Left ventricle myocardium inferior (tissue), 1 donor: ENCODE measurements at regions not wholly inside any gene's neighbourhood (a gene's known extent, or its start where the extent isn't known, plus 50 kb on each side); places are given as distances from the start of the nearest gene placed in this dataset.
A peak's percentile ranks its signal among the peaks of the same experiment; 100 is the strongest.

Source experiments
- DNase-seq: peaks from one replicate; pipeline ENCODE4 v3.0.0-alpha.2; 2020
- H3K27ac ChIP-seq: fragments of 200-600 bp; replicated peaks from 2 replicates; pipeline ENCODE4 v1.8.0; 2021
- H3K27me3 ChIP-seq: fragments of 200-600 bp; 2 replicates; pipeline ENCODE4 v1.8.0; 2021; ENCODE audit warnings: low read depth
- H3K36me3 ChIP-seq: fragments of 200-600 bp; 2 replicates; pipeline ENCODE4 v1.8.0; 2021
- H3K4me1 ChIP-seq: fragments of 200-600 bp; 2 replicates; pipeline ENCODE4 v1.8.0; 2021
- H3K4me3 ChIP-seq: fragments of 200-600 bp; 2 replicates; pipeline ENCODE4 v1.8.0; 2021; ENCODE audit warnings: mild to moderate bottlenecking, moderate library complexity
- H3K9me3 ChIP-seq: fragments of 200-600 bp; replicated peaks from 2 replicates; pipeline ENCODE4 v1.8.0; 2021
- CTCF ChIP-seq: fragments of 200-600 bp; IDR thresholded peaks from 2 replicates; pipeline ENCODE4 v1.8.0; 2021; ENCODE audit warnings: antibody characterized with exemption, mild to moderate bottlenecking, borderline replicate concordance
- intact Hi-C: fragments of 100-400 bp; cut with micrococcal nuclease; formaldehyde crosslinking; loops from one replicate; pipeline ENCODE4 v1.11.0; 2022
- donor health status: DM: no; HTN: yes; CAD: no; lungs with severe emphysema.

DNA sequence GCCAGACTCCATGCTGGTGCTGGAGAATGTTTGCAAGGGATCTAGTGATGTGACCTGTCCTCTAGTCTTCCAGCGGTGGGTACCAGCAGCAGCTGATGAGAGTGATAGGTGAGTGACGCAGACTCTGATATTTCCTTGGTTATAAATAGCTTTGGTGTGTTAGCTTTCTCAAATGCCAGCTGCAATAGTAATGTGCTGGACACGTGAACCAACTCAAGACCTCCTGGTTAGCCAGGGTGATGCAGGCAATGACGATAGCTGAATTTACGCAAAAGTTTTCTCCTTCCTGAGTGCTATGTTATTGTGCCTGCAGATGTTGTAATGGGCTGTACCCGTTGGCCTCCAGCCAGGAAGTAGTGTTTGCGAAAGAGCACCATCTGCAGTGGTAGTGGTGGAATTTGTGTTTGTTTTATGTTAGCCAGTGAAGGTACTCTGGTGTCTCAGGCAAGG lies 129.5 kb downstream of the CYSLTR2 start:
- intact Hi-C loops: no loop called here
- peak overlapping the region; percentile 62 for H3K27ac ChIP-seq
- no peak overlapping the region for H3K4me3 ChIP-seq
- no peak for TF ChIP-seq CTCF
- peak; percentile 73 for DNase-seq
- peaks cover 19% of the 10 kb centered on the region for H3K4me1 ChIP-seq
- peaks cover 31% of the 10 kb centered on the region for H3K9me3 ChIP-seq
- no peaks in the 10 kb centered on the region for H3K36me3 ChIP-seq
- H3K27me3 ChIP-seq: no peaks in the 10 kb centered on the region

- peak overlapping the region; percentile 62 for H3K27ac ChIP-seq
- H3K27me3 ChIP-seq: no peaks in the 10 kb centered on the region
- intact Hi-C loops: no loop called here
Observed at GRCh38 chr13:48783695-48784230, 130.0 kb downstream of the CYSLTR2 start.

GRCh38 chr13:48784916-48785548 lies 131.3 kb downstream of the CYSLTR2 start:
- no peak for TF ChIP-seq CTCF
- Histone ChIP-seq H3K4me3 (no peak overlapping the region), H3K4me1 (peaks cover 15% of the 10 kb centered on the region), H3K36me3 (no peaks in the 10 kb centered on the region), H3K27me3 (no peaks in the 10 kb centered on the region), H3K27ac (no peak overlapping the region), H3K9me3 (peaks cover 24% of the 10 kb centered on the region)
- intact Hi-C loops: no loop called here
- no peak for DNase-seq

More at GRCh38 chr13:48783695-48784230, 130.0 kb downstream of the CYSLTR2 start:
- DNase-seq: no peak
- H3K4me1 ChIP-seq: peaks cover 15% of the 10 kb centered on the region
- H3K4me3 ChIP-seq: no peak overlapping the region
- peaks cover 31% of the 10 kb centered on the region for H3K9me3 ChIP-seq
- H3K36me3 ChIP-seq: no peaks in the 10 kb centered on the region
- TF ChIP-seq CTCF: no peak

- no peaks in the 10 kb centered on the region for H3K9me3 ChIP-seq
- H3K27ac ChIP-seq: no peak overlapping the region
- no peak overlapping the region for H3K4me3 ChIP-seq
- no peak for TF ChIP-seq CTCF
- no peak for DNase-seq
- no peaks in the 10 kb centered on the region for H3K27me3 ChIP-seq
- no peaks in the 10 kb centered on the region for H3K4me1 ChIP-seq
- no peaks in the 10 kb centered on the region for H3K36me3 ChIP-seq
- intact Hi-C loops: no loop called here
Observed at GRCh38 chr13:48790199-48790598, 136.5 kb downstream of the CYSLTR2 start.

DNA sequence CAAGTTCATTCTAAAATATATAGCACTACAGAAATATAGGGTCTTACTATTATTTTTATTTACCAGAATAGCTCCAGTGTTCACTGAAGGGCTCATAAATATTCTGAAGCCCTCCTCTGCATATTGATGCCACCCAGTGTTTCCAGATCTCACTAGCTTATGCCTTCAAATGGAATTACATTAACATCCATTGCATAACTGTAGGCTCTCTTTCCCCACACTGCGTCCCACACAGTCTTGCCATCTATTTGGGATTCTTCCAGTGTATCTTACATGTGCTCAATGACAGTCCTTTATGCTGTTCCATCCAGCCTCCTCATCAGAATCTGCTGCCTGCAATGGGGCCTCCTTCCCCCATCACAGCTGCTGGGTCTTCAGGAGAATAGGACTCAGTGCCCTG lies 137.2 kb downstream of the CYSLTR2 start:
- Histone ChIP-seq H3K27ac (no peak overlapping the region), H3K36me3 (no peaks in the 10 kb centered on the region), H3K27me3 (no peaks in the 10 kb centered on the region), H3K4me1 (no peaks in the 10 kb centered on the region), H3K9me3 (no peaks in the 10 kb centered on the region), H3K4me3 (no peak overlapping the region)
- no peak for TF ChIP-seq CTCF
- DNase-seq: no peak
- intact Hi-C loops: no loop called here
